Panc1 (cell line): ENCODE measurements at regions not wholly inside any gene's neighbourhood (a gene's known extent, or its start where the extent isn't known, plus 50 kb on each side); places are given as distances from the start of the nearest gene placed in this dataset.

Source experiments
- ATAC-seq: fragments of 200-7000 bp; cut with Tn5 transposase; 2 replicates; pipeline ENCODE4 v1.9.1; 2020; ENCODE audit warnings: mild to moderate bottlenecking, moderate library complexity
- BruUV-seq: library from RNA; stranded (reverse); fragments of 400-500 nt; replicated peaks from 2 replicates; lab custom pipeline; 2021; lab: Mats Ljungman, UMichigan
- CTCF ChIA-PET: fragments of 300-600 bp; sonication (Branson Sonifier 250); formaldehyde crosslinking; loops from one replicate; lab custom pipeline; 2022; ENCODE audit warnings: antibody characterized with exemption; lab: Charles Lee
- POLR2A ChIA-PET: fragments of 300-600 bp; sonication (Branson Sonifier 250); formaldehyde crosslinking; loops from one replicate; lab custom pipeline; 2022; ENCODE audit warnings: antibody characterized with exemption; lab: Charles Lee
- DNase-seq: peaks from one replicate; pipeline ENCODE4 v3.0.0-alpha.2; 2010; ENCODE audit warnings: low read depth, low spot score
- H3K27ac ChIP-seq: 2 replicates; pipeline ENCODE4 v1.5.1; 2011; ENCODE audit warnings: mild to moderate bottlenecking, low read length, inconsistent platforms
- H3K27me3 ChIP-seq: fragments of 200-500 bp; sonication (Bioruptor generic); 2 replicates; pipeline ENCODE4 v1.6.0; 2014; ENCODE audit warnings: low read length, inconsistent platforms; ENCODE audit not compliant: control insufficient read depth, insufficient read depth
- H3K36me3 ChIP-seq: fragments of 200-500 bp; sonication (Bioruptor generic); 2 replicates; pipeline ENCODE4 v1.5.1; 2014; ENCODE audit warnings: inconsistent platforms, mild to moderate bottlenecking, low read length, moderate library complexity; ENCODE audit not compliant: control insufficient read depth, insufficient read depth
- H3K4me1 ChIP-seq: 2 replicates; pipeline ENCODE4 v1.5.1; 2011; ENCODE audit warnings: inconsistent platforms, mild to moderate bottlenecking, low read length, moderate library complexity; ENCODE audit not compliant: control insufficient read depth, insufficient read depth
- H3K4me3 ChIP-seq, 2 experiments: 2 replicates each; pipeline ENCODE4 v1.5.1; 2011 to 2012; ENCODE audit warnings: low read depth in 2 of 2, low read length in 2 of 2, mild to moderate bottlenecking in 2 of 2, inconsistent platforms in 1 of 2, moderate library complexity in 1 of 2
- H3K9me3 ChIP-seq: fragments of 200-500 bp; sonication (Bioruptor generic); 2 replicates; pipeline ENCODE4 v1.5.1; 2014; ENCODE audit warnings: low read depth, mild to moderate bottlenecking, inconsistent platforms, low read length, moderate library complexity; ENCODE audit not compliant: control insufficient read depth, insufficient read depth
- CTCF ChIP-seq: fragments of 450-650 bp; IDR thresholded peaks from 2 replicates; pipeline ENCODE4 v1.5.1; 2017; ENCODE audit warnings: mild to moderate bottlenecking
- POLR2AphosphoS5 ChIP-seq: IDR thresholded peaks from 2 replicates; pipeline ENCODE4 v1.6.1; 2012; ENCODE audit warnings: mild to moderate bottlenecking, low read depth, low read length, moderate library complexity
- SIN3A ChIP-seq: IDR thresholded peaks from 2 replicates; pipeline ENCODE4 v1.6.1; 2012; ENCODE audit warnings: low read depth, mild to moderate bottlenecking, low read length, moderate library complexity, borderline replicate concordance; ENCODE audit not compliant: insufficient read depth
- TCF7L2 ChIP-seq: IDR thresholded peaks from 2 replicates; pipeline ENCODE4 v1.6.1; 2011; ENCODE audit warnings: mild to moderate bottlenecking, low read depth, low read length, inconsistent platforms
- in situ Hi-C: cut with HindIII; loops from 2 replicates; pipeline ENCODE4 v1.10.0; 2016; ENCODE audit warnings: low sequenced_read_pairs, low pct_unique_long_range_greater_than_20kb
- intact Hi-C: fragments of 100-400 bp; cut with micrococcal nuclease; formaldehyde crosslinking; loops from one replicate; pipeline ENCODE4 v1.10.0; 2022; ENCODE audit not compliant: unreplicated experiment
- TF ChIP-seq, protein P1 (sequence below), 2 experiments: IDR thresholded peaks; 2 replicates each; pipeline ENCODE4 v1.6.1; 2011 to 2012; ENCODE audit warnings: low read depth in 2 of 2, control low read depth in 1 of 2, low read length in 1 of 2, mild to moderate bottlenecking in 1 of 2, moderate library complexity in 1 of 2; ENCODE audit not compliant: insufficient read depth in 1 of 2

GRCh38 chr2:234425639-234426603 is 71.0 kb downstream of the ARL4C start:
- BruUV-seq, result no TSS peak
- H3K27ac ChIP-seq, result peak overlapping the region; percentile 69
- ChIA-PET CTCF (no interaction called here), POLR2A (no interaction called here)
- H3K4me1 ChIP-seq, result peaks cover 17% of the 10 kb centered on the region
- no peaks in the 10 kb centered on the region for H3K9me3 ChIP-seq
- TF ChIP-seq POLR2AphosphoS5 (no peak), TCF7L2 (no peak), CTCF (no peak), SIN3A (no peak)
- TF ChIP-seq, protein P1, sequence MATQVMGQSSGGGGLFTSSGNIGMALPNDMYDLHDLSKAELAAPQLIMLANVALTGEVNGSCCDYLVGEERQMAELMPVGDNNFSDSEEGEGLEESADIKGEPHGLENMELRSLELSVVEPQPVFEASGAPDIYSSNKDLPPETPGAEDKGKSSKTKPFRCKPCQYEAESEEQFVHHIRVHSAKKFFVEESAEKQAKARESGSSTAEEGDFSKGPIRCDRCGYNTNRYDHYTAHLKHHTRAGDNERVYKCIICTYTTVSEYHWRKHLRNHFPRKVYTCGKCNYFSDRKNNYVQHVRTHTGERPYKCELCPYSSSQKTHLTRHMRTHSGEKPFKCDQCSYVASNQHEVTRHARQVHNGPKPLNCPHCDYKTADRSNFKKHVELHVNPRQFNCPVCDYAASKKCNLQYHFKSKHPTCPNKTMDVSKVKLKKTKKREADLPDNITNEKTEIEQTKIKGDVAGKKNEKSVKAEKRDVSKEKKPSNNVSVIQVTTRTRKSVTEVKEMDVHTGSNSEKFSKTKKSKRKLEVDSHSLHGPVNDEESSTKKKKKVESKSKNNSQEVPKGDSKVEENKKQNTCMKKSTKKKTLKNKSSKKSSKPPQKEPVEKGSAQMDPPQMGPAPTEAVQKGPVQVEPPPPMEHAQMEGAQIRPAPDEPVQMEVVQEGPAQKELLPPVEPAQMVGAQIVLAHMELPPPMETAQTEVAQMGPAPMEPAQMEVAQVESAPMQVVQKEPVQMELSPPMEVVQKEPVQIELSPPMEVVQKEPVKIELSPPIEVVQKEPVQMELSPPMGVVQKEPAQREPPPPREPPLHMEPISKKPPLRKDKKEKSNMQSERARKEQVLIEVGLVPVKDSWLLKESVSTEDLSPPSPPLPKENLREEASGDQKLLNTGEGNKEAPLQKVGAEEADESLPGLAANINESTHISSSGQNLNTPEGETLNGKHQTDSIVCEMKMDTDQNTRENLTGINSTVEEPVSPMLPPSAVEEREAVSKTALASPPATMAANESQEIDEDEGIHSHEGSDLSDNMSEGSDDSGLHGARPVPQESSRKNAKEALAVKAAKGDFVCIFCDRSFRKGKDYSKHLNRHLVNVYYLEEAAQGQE (IDR thresholded peaks at IDR 0.05; ENCODE audit: insufficient read depth in 1 of 2, low read depth in 2 of 2, low read length in 1 of 2), result no peak
- DNase-seq (no peak), ATAC-seq (no peak)
- H3K4me3 ChIP-seq, result no peak overlapping the region
- intact Hi-C loops, result loop anchor here (10.0 kb wide), 1 partner anchor 59 kb away; no protein-coding TSS in a partner anchor
- in situ Hi-C loops, result no loop called here
- no peaks in the 10 kb centered on the region for H3K36me3 ChIP-seq
- no peaks in the 10 kb centered on the region for H3K27me3 ChIP-seq

GRCh38 chr2:234423884-234424283 is 73.0 kb downstream of the ARL4C start:
- POLR2A ChIA-PET, result no interaction called here
- CTCF ChIA-PET, result no interaction called here

More at GRCh38 chr2:234423884-234424283, 73.0 kb downstream of the ARL4C start:
- H3K4me1 ChIP-seq, result peaks cover 23% of the 10 kb centered on the region
- no peak for DNase-seq
- ATAC-seq, result no peak
- intact Hi-C loops (loop anchor here (10.0 kb wide), 1 partner anchor 61 kb away; no protein-coding TSS in a partner anchor), in situ Hi-C loops (no loop called here)
- H3K27me3 ChIP-seq, result no peaks in the 10 kb centered on the region
- no peaks in the 10 kb centered on the region for H3K36me3 ChIP-seq
- TF ChIP-seq CTCF (no peak), TCF7L2 (no peak)
- peak overlapping the region; percentile 63; the same call in 1 of the 2 replicates for H3K27ac ChIP-seq
- no TSS peak for BruUV-seq
- H3K9me3 ChIP-seq, result no peaks in the 10 kb centered on the region
- H3K4me3 ChIP-seq, result no peak overlapping the region
